ENCODE measurements at regions not wholly inside any gene's neighbourhood (a gene's known extent, or its start where the extent isn't known, plus 50 kb on each side); places are given as distances from the start of the nearest gene placed in this dataset.

- Mint-ChIP-seq H3K27ac (no peak overlapping the region), H3K4me3 (ENCODE audit: low read depth) (no peak overlapping the region)
Observed at GRCh38 chr4:163804001-163804400, 309.5 kb downstream of the TMA16 start.

GRCh38 chr4:163806653-163807052 is 312.2 kb downstream of the TMA16 start:
- H3K9me3 Mint-ChIP-seq (ENCODE audit: low read depth): no peaks in the 10 kb centered on the region
- no peak overlapping the region for H3K27ac Mint-ChIP-seq
- TF ChIP-seq, protein P1, sequence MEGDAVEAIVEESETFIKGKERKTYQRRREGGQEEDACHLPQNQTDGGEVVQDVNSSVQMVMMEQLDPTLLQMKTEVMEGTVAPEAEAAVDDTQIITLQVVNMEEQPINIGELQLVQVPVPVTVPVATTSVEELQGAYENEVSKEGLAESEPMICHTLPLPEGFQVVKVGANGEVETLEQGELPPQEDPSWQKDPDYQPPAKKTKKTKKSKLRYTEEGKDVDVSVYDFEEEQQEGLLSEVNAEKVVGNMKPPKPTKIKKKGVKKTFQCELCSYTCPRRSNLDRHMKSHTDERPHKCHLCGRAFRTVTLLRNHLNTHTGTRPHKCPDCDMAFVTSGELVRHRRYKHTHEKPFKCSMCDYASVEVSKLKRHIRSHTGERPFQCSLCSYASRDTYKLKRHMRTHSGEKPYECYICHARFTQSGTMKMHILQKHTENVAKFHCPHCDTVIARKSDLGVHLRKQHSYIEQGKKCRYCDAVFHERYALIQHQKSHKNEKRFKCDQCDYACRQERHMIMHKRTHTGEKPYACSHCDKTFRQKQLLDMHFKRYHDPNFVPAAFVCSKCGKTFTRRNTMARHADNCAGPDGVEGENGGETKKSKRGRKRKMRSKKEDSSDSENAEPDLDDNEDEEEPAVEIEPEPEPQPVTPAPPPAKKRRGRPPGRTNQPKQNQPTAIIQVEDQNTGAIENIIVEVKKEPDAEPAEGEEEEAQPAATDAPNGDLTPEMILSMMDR (IDR thresholded peaks at IDR 0.05; ENCODE audit: unreplicated experiment): no peak
- no peak overlapping the region for H3K4me3 Mint-ChIP-seq (ENCODE audit: low read depth)
- H3K27me3 Mint-ChIP-seq: no peaks in the 10 kb centered on the region
- H3K4me1 Mint-ChIP-seq (ENCODE audit: low read depth): peaks cover 7% of the 10 kb centered on the region
- no peak for DNase-seq (ENCODE audit: low spot score, unreplicated experiment)
- H3K36me3 Mint-ChIP-seq (ENCODE audit: insufficient read depth): no peaks in the 10 kb centered on the region

More at GRCh38 chr4:163804001-163804400, 309.5 kb downstream of the TMA16 start:
- Mint-ChIP-seq H3K27me3 (no peaks in the 10 kb centered on the region), H3K9me3 (ENCODE audit: low read depth) (no peaks in the 10 kb centered on the region), H3K4me1 (ENCODE audit: low read depth) (peaks cover 6% of the 10 kb centered on the region), H3K36me3 (ENCODE audit: insufficient read depth) (no peaks in the 10 kb centered on the region)
- no peak for DNase-seq (ENCODE audit: low spot score, unreplicated experiment)
- TF ChIP-seq, protein P1 (IDR thresholded peaks at IDR 0.05; ENCODE audit: unreplicated experiment): no peak

DNA sequence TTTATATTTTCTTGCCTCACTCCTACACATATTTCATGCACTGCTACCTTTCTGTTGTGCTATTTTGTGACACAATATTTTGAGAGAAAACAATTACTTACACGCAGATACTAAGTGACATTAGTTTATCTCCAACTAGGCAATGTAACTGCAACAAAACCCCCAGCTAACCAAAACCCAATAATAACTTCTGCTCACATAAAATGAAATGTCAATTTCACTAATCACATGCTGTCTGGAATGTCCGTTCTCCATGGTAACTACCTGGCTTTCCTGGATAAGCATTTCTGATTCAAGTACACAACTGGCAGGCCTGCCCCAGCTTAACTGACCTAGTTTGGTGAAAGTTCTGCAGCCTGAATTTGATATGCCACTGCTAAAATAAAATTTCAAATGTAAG is 313.5 kb downstream of the TMA16 start:
- TF ChIP-seq, protein P1 (IDR thresholded peaks at IDR 0.05; ENCODE audit: unreplicated experiment): no peak
- Mint-ChIP-seq H3K27me3 (no peaks in the 10 kb centered on the region), H3K4me1 (ENCODE audit: low read depth) (peaks cover 7% of the 10 kb centered on the region), H3K9me3 (ENCODE audit: low read depth) (no peaks in the 10 kb centered on the region), H3K4me3 (ENCODE audit: low read depth) (no peak overlapping the region), H3K27ac (no peak overlapping the region), H3K36me3 (ENCODE audit: insufficient read depth) (no peaks in the 10 kb centered on the region)
- no peak for DNase-seq (ENCODE audit: low spot score, unreplicated experiment)

DNA sequence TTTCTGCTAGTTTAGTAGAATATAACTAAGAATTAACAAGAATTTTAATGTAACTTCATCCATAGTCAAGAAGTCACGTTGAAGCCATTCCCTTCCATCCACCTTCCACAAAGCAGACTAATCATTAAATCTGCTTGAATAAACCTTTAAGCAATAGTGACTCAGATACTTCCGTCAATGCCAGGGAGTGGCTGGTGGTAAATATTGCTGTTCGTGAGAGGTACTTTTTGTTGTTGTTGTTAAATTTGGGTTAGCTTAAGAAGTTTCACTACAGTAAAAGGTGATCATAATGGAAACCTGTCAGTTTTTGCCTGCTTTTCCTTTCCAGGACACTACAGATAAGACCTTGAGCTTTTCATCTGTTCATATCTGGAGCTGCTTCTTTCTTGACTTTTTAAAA is 316.3 kb downstream of the TMA16 start:
- no peaks in the 10 kb centered on the region for H3K9me3 Mint-ChIP-seq (ENCODE audit: low read depth)
- no peak overlapping the region for H3K4me3 Mint-ChIP-seq (ENCODE audit: low read depth)
- no peaks in the 10 kb centered on the region for H3K36me3 Mint-ChIP-seq (ENCODE audit: insufficient read depth)
- H3K27ac Mint-ChIP-seq: no peak overlapping the region
- no peak for DNase-seq (ENCODE audit: low spot score, unreplicated experiment)
- TF ChIP-seq, protein P1 (IDR thresholded peaks at IDR 0.05; ENCODE audit: unreplicated experiment): no peak
- H3K27me3 Mint-ChIP-seq: no peaks in the 10 kb centered on the region
- H3K4me1 Mint-ChIP-seq (ENCODE audit: low read depth): peaks cover 8% of the 10 kb centered on the region

- TF ChIP-seq, protein P1 (IDR thresholded peaks at IDR 0.05; ENCODE audit: unreplicated experiment): no peak
- Mint-ChIP-seq H3K4me1 (ENCODE audit: low read depth) (peaks cover 3% of the 10 kb centered on the region), H3K36me3 (ENCODE audit: insufficient read depth) (no peaks in the 10 kb centered on the region), H3K4me3 (ENCODE audit: low read depth) (no peak overlapping the region), H3K9me3 (ENCODE audit: low read depth) (no peaks in the 10 kb centered on the region), H3K27me3 (no peaks in the 10 kb centered on the region), H3K27ac (no peak overlapping the region)
- no peak for DNase-seq (ENCODE audit: low spot score, unreplicated experiment)
Observed at GRCh38 chr4:163815776-163816175, 321.3 kb downstream of the TMA16 start.
